ENCODE measurements at regions not wholly inside any gene's neighbourhood (a gene's known extent, or its start where the extent isn't known, plus 50 kb on each side); places are given as distances from the start of the nearest gene placed in this dataset.

GRCh38 chr6:27804851-27805250, 107.3 kb downstream of the OR2B2 start:
- WGBS, 2 experiments (ENCODE audit: extremely low coverage in 2 of 2, insufficient read length in 1 of 2), result no CpG with 5 or more reads among the region's 4 CpGs
- CTCF ChIA-PET, result no interaction called here
- no peak overlapping the region for H3K18ac ChIP-seq (ENCODE audit: low read depth, low read length)
- H2AK9ac ChIP-seq (replicated peaks; ENCODE audit: low read depth, low read length, poor library complexity), result no peak overlapping the region
- no peak overlapping the region for H2BK20ac ChIP-seq (ENCODE audit: low read depth, low read length)
- H3K27ac ChIP-seq (ENCODE audit: insufficient read depth, low read length), result no peak overlapping the region
- no peak overlapping the region for H2BK15ac ChIP-seq (ENCODE audit: low read depth, low read length)
- dilution Hi-C loops (cut with HindIII; ENCODE audit: low sequenced_read_pairs, unreplicated experiment), result no loop called here
- no peaks in the 10 kb centered on the region for H3K9me3 ChIP-seq (ENCODE audit: control insufficient read depth, insufficient read depth, low read length)
- no peak overlapping the region for H3K14ac ChIP-seq (replicated peaks; ENCODE audit: low read depth, low read length)
- H2BK5ac ChIP-seq (ENCODE audit: low read depth, low read length, poor library complexity, severe bottlenecking), result no peak overlapping the region
- no peak overlapping the region for H2BK120ac ChIP-seq (ENCODE audit: low read depth, low read length)
- no peak overlapping the region for H2AK5ac ChIP-seq (ENCODE audit: low read depth, low read length)
- no peak overlapping the region for H4K8ac ChIP-seq (ENCODE audit: low read depth in 2 of 2, low read length in 2 of 2)
- no peak overlapping the region for H4K5ac ChIP-seq (ENCODE audit: low read depth, low read length)
- H3K4me3 ChIP-seq (ENCODE audit: insufficient read depth, low read depth, low read length), result no peak overlapping the region
- H3K79me1 ChIP-seq (ENCODE audit: low read depth in 1 of 2, low read length in 2 of 2), result no peaks in the 10 kb centered on the region
- H3K23ac ChIP-seq (ENCODE audit: low read depth, low read length), result no peak overlapping the region
- no peak overlapping the region for H3K4me2 ChIP-seq (ENCODE audit: low read depth, low read length)
- H3K9ac ChIP-seq (ENCODE audit: low read depth, low read length), result no peak overlapping the region
- POLR2A ChIA-PET (ENCODE audit: unreplicated experiment), result no interaction called here
- H4K20me1 ChIP-seq (ENCODE audit: insufficient read depth, low read length), result no peaks in the 10 kb centered on the region
- H3K4me1 ChIP-seq (ENCODE audit: control insufficient read depth, insufficient read depth, low read length), result peaks cover 2% of the 10 kb centered on the region
- no peak overlapping the region for H2AFZ ChIP-seq (replicated peaks; ENCODE audit: low read length, poor library complexity)
- H3K4ac ChIP-seq (ENCODE audit: low read depth, low read length), result no peak overlapping the region
- no peaks in the 10 kb centered on the region for H3K36me3 ChIP-seq (ENCODE audit: control insufficient read depth, insufficient read depth, low read length)
- peaks cover 4% of the 10 kb centered on the region; the same call in 1 of the 2 replicates for H3K9me1 ChIP-seq (ENCODE audit: insufficient read depth, low read length)
- no peak overlapping the region for H3K56ac ChIP-seq (ENCODE audit: extremely low read depth, insufficient read depth, low read length)
- TF ChIP-seq POLR2A (IDR thresholded peaks at IDR 0.05; ENCODE audit: low read depth, low read length) (no peak), NFE2L2 (IDR thresholded peaks at IDR 0.05; ENCODE audit: low read depth, low read length) (no peak), CHD1 (IDR thresholded peaks at IDR 0.05; ENCODE audit: low read depth, low read length) (no peak), RAD21 (IDR thresholded peaks at IDR 0.05; ENCODE audit: low read length) (no peak), RCOR1 (IDR thresholded peaks at IDR 0.05; ENCODE audit: insufficient replicate concordance, low read length) (no peak), RFX5 (IDR thresholded peaks at IDR 0.05; ENCODE audit: low read depth, low read length) (no peak), MXI1 (IDR thresholded peaks at IDR 0.05; ENCODE audit: borderline replicate concordance, low read depth, low read length) (no peak), BHLHE40 (IDR thresholded peaks at IDR 0.05; ENCODE audit: low read depth, low read length) (no peak), CTCF (conservative IDR thresholded peaks at IDR 0.05; ENCODE audit: low read depth, low read length) (no peak), SMC3 (IDR thresholded peaks at IDR 0.05; ENCODE audit: low read depth, low read length) (no peak), FOS (IDR thresholded peaks at IDR 0.05; ENCODE audit: low read depth, low read length) (no peak), MAFK (IDR thresholded peaks at IDR 0.05; ENCODE audit: low read depth, low read length) (no peak), CEBPB (IDR thresholded peaks at IDR 0.05; ENCODE audit: low read depth, low read length) (no peak), MAZ (IDR thresholded peaks at IDR 0.05; ENCODE audit: borderline replicate concordance, low read depth, low read length) (no peak)
- TF ChIP-seq, protein P1, sequence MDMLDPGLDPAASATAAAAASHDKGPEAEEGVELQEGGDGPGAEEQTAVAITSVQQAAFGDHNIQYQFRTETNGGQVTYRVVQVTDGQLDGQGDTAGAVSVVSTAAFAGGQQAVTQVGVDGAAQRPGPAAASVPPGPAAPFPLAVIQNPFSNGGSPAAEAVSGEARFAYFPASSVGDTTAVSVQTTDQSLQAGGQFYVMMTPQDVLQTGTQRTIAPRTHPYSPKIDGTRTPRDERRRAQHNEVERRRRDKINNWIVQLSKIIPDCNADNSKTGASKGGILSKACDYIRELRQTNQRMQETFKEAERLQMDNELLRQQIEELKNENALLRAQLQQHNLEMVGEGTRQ (IDR thresholded peaks at IDR 0.05; ENCODE audit: low read depth, low read length), result no peak
- TF ChIP-seq, protein P2, sequence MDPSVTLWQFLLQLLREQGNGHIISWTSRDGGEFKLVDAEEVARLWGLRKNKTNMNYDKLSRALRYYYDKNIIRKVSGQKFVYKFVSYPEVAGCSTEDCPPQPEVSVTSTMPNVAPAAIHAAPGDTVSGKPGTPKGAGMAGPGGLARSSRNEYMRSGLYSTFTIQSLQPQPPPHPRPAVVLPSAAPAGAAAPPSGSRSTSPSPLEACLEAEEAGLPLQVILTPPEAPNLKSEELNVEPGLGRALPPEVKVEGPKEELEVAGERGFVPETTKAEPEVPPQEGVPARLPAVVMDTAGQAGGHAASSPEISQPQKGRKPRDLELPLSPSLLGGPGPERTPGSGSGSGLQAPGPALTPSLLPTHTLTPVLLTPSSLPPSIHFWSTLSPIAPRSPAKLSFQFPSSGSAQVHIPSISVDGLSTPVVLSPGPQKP (IDR thresholded peaks at IDR 0.05; ENCODE audit: borderline replicate concordance, low read depth, low read length), result no peak
- no peak for DNase-seq
- no TSS peak for BruUV-seq (replicated peaks)
- H3K27me3 ChIP-seq (ENCODE audit: control insufficient read depth, insufficient read depth, low read length), result no peaks in the 10 kb centered on the region
- intact Hi-C loops (cut with micrococcal nuclease), result loop anchor here (5.0 kb wide), 1 partner anchor 658 kb away; a partner anchor contains a TSS
- ATAC-seq (ENCODE audit: low read depth), result no peak
- no peak overlapping the region for H4K91ac ChIP-seq (ENCODE audit: insufficient read depth, low read depth, low read length)
- in situ Hi-C loops (cut with MboI; ENCODE audit: low sequenced_read_pairs), result loop anchor here (5.0 to 25.0 kb wide), 3 partner anchors 87 to 1493 kb away; a partner anchor contains a TSS

Measured in IMR-90 (cell line).